HUES64 (cell line): ENCODE measurements at regions not wholly inside any gene's neighbourhood (a gene's known extent, or its start where the extent isn't known, plus 50 kb on each side); places are given as distances from the start of the nearest gene placed in this dataset.

ENCODE experiments used
- H3K27ac ChIP-seq: 2 replicates; pipeline ENCODE4 v1.7.0; 2013; ENCODE audit warnings: low read depth, low read length, inconsistent platforms
- H3K27me3 ChIP-seq: 2 replicates; pipeline ENCODE4 v1.6.1; 2013; ENCODE audit warnings: mild to moderate bottlenecking, low read length; ENCODE audit not compliant: insufficient read depth
- H3K36me3 ChIP-seq: 2 replicates; pipeline ENCODE4 v1.6.1; 2013; ENCODE audit warnings: mild to moderate bottlenecking, low read length; ENCODE audit not compliant: insufficient read depth
- H3K4me1 ChIP-seq: 2 replicates; pipeline ENCODE4 v1.6.1; 2013; ENCODE audit warnings: mild to moderate bottlenecking, low read length, moderate library complexity; ENCODE audit not compliant: insufficient read depth
- H3K4me3 ChIP-seq: 2 replicates; pipeline ENCODE4 v1.5.1; 2013; ENCODE audit warnings: mild to moderate bottlenecking, low read length, moderate library complexity
- H3K9ac ChIP-seq: 2 replicates; pipeline ENCODE4 v1.6.1; 2013; ENCODE audit warnings: mild to moderate bottlenecking, low read depth, low read length
- H3K9me3 ChIP-seq: 2 replicates; pipeline ENCODE4 v1.6.1; 2013; ENCODE audit warnings: low read depth, low read length; ENCODE audit not compliant: insufficient read depth
- WGBS: fragments of 150-250, 120-280 bp; methylation state at CpG from one replicate; pipeline ENCODE4 v1.1.7; 2013; ENCODE audit warnings: missing lambda C conversion rate; 5-methylcytosine and 5-hydroxymethylcytosine counted together

GRCh38 chr5:125154301-125155110 is 408.1 kb upstream of the ZNF608 start:
- H3K4me1 ChIP-seq: peaks cover 33% of the 10 kb centered on the region
- H3K4me3 ChIP-seq: no peak overlapping the region
- no peaks in the 10 kb centered on the region for H3K9me3 ChIP-seq
- H3K27me3 ChIP-seq: no peaks in the 10 kb centered on the region
- H3K27ac ChIP-seq: no peak overlapping the region
- 94% methylated on average over 1 of the region's 1 CpG for WGBS
- H3K9ac ChIP-seq: no peak overlapping the region
- no peaks in the 10 kb centered on the region for H3K36me3 ChIP-seq

GRCh38 chr5:125160787-125161502 is 414.5 kb upstream of the ZNF608 start:
- peaks cover 9% of the 10 kb centered on the region; the same call in 1 of the 2 replicates for H3K9me3 ChIP-seq
- no peak overlapping the region for H3K4me3 ChIP-seq
- H3K27me3 ChIP-seq: no peaks in the 10 kb centered on the region
- peaks cover 26% of the 10 kb centered on the region for H3K4me1 ChIP-seq
- peak overlapping the region; percentile 33; the same call in 1 of the 2 replicates for H3K27ac ChIP-seq
- H3K36me3 ChIP-seq: no peaks in the 10 kb centered on the region
- no peak overlapping the region for H3K9ac ChIP-seq
- WGBS: 44% methylated on average over 10 of the region's 10 CpGs

- 96% methylated on average over 1 of the region's 1 CpG for WGBS
- Histone ChIP-seq H3K36me3 (no peaks in the 10 kb centered on the region), H3K4me1 (peaks cover 13% of the 10 kb centered on the region), H3K4me3 (no peak overlapping the region), H3K9me3 (peaks cover 18% of the 10 kb centered on the region), H3K27ac (no peak overlapping the region), H3K27me3 (no peaks in the 10 kb centered on the region), H3K9ac (no peak overlapping the region)
Observed at GRCh38 chr5:125162714-125163113, 416.3 kb upstream of the ZNF608 start.

- Histone ChIP-seq H3K4me1 (peaks cover 7% of the 10 kb centered on the region), H3K36me3 (no peaks in the 10 kb centered on the region), H3K9me3 (peaks cover 11% of the 10 kb centered on the region), H3K27ac (no peak overlapping the region), H3K27me3 (no peaks in the 10 kb centered on the region), H3K9ac (no peak overlapping the region), H3K4me3 (no peak overlapping the region)
- 83% methylated on average over 1 of the region's 1 CpG for WGBS
Observed at GRCh38 chr5:125169396-125169795, 423.0 kb upstream of the ZNF608 start.

DNA sequence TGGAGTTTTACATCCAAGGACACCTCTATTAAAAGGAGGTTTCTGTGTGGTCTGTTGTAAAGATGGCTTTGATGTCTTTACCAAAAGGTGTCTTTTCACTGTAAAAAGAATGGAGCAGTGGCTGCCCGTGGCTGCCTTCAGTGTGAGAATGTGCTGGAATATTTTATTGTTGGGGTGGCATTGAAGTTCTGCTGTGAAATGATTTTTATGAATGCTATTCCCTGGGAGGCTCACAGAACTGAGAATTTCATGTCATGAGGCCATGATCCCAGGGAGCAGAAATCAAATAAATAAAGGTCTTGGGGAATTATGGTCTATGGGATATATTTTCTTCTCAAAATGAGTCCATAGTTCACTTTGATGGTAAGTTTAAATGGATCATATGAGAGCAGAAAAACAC is 425.2 kb upstream of the ZNF608 start:
- Histone ChIP-seq H3K9me3 (peaks cover 11% of the 10 kb centered on the region), H3K4me3 (no peak overlapping the region), H3K36me3 (no peaks in the 10 kb centered on the region), H3K9ac (no peak overlapping the region), H3K27ac (no peak overlapping the region), H3K27me3 (no peaks in the 10 kb centered on the region), H3K4me1 (peaks cover 7% of the 10 kb centered on the region)
- 87% methylated on average over 1 of the region's 1 CpG for WGBS

- Histone ChIP-seq H3K9ac (no peak overlapping the region), H3K9me3 (no peaks in the 10 kb centered on the region), H3K36me3 (no peaks in the 10 kb centered on the region), H3K4me3 (no peak overlapping the region), H3K4me1 (peaks cover 11% of the 10 kb centered on the region), H3K27me3 (no peaks in the 10 kb centered on the region), H3K27ac (no peak overlapping the region)
- 94% methylated on average over 3 of the region's 4 CpGs for WGBS
Observed at GRCh38 chr5:125175348-125176004, 429.0 kb upstream of the ZNF608 start.

DNA sequence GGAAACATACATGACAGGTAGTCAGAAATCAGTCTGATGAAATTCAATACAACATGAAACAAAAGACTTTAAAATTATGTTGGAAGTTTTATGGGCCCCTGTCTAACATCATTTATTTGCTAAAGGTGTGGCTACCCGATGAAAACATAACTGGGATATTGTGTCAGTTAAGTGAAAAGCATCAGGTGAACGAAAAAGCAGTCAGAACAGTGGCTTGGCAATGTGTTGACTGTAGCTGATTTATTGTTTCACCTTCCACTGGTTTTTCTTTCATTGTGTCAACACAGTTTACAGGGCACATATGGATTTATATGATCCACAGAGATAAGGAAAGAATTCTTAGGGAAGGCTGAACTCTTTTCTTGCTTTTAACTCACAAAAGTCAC is 429.6 kb upstream of the ZNF608 start:
- no peak overlapping the region for H3K9ac ChIP-seq
- H3K27ac ChIP-seq: no peak overlapping the region
- peaks cover 16% of the 10 kb centered on the region for H3K4me1 ChIP-seq
- no peak overlapping the region for H3K4me3 ChIP-seq
- no peaks in the 10 kb centered on the region for H3K36me3 ChIP-seq
- WGBS: 95% methylated on average over 2 of the region's 2 CpGs
- H3K9me3 ChIP-seq: no peaks in the 10 kb centered on the region
- H3K27me3 ChIP-seq: no peaks in the 10 kb centered on the region

DNA sequence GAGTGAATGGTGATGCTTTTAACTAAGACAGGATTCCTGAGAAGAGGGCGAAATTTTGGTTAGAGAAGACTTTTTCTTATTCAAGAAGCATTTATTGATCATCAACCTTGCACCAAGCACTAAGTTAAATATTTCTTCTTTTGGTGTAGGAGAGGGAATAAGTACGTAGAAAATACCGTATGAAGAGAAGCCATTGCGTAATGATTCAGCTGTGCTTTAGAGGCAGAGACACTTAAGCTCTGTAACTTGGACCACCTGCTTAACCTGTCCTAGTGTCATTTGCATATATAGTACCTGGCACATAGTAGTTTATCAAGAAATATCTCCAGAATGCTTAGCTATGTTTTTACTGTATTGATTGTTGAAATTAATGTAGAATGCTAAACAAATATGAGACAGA is 430.9 kb upstream of the ZNF608 start:
- Histone ChIP-seq H3K4me3 (no peak overlapping the region), H3K9ac (no peak overlapping the region), H3K9me3 (no peaks in the 10 kb centered on the region), H3K4me1 (peaks cover 18% of the 10 kb centered on the region), H3K36me3 (no peaks in the 10 kb centered on the region), H3K27ac (no peak overlapping the region), H3K27me3 (no peaks in the 10 kb centered on the region)
- WGBS: 96% methylated on average over 4 of the region's 4 CpGs

GRCh38 chr5:125179612-125180011 is 433.2 kb upstream of the ZNF608 start:
- H3K27me3 ChIP-seq: no peaks in the 10 kb centered on the region
- H3K36me3 ChIP-seq: no peaks in the 10 kb centered on the region
- no peak overlapping the region for H3K9ac ChIP-seq
- H3K4me1 ChIP-seq: peaks cover 11% of the 10 kb centered on the region
- no peak overlapping the region for H3K4me3 ChIP-seq
- H3K27ac ChIP-seq: no peak overlapping the region
- no peaks in the 10 kb centered on the region for H3K9me3 ChIP-seq

DNA sequence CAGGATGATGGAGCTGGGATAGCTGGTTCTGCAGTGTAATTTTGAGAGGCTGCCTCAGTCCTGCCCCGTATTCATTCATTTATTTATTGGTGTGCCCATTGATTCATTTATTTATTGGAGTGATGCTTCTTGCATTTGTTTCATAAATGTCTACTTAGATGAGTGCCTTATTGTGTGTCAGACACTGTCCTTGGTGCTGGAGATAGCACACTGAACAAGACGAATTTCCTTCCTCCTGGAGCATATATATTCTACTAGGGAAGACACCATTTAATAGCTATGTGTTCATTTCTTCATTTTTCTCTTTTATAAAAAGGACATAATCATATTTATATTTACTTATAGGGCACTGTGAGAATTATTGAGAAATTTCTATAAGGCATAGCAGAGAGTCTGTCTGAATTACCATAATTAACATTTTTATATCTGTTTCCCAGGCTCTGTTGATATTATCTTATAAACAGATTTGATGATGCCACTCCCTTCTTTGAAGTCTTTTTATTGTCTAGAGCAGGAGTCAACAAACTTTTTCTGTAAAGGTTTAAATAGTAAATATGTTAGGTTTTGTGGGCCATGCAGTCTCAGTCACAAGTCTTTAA is 433.9 kb upstream of the ZNF608 start:
- H3K36me3 ChIP-seq: no peaks in the 10 kb centered on the region
- 91% methylated on average over 1 of the region's 2 CpGs for WGBS
- no peak overlapping the region for H3K4me3 ChIP-seq
- H3K27me3 ChIP-seq: no peaks in the 10 kb centered on the region
- H3K9ac ChIP-seq: no peak overlapping the region
- H3K4me1 ChIP-seq: peaks cover 11% of the 10 kb centered on the region
- no peak overlapping the region for H3K27ac ChIP-seq
- H3K9me3 ChIP-seq: no peaks in the 10 kb centered on the region

- WGBS: 88% methylated on average over 1 of the region's 1 CpG
- no peaks in the 10 kb centered on the region for H3K27me3 ChIP-seq
- H3K4me1 ChIP-seq: peaks cover 11% of the 10 kb centered on the region
- no peaks in the 10 kb centered on the region for H3K9me3 ChIP-seq
- no peak overlapping the region for H3K27ac ChIP-seq
- H3K4me3 ChIP-seq: no peak overlapping the region
- H3K9ac ChIP-seq: no peak overlapping the region
- no peaks in the 10 kb centered on the region for H3K36me3 ChIP-seq
Observed at GRCh38 chr5:125181159-125181558, 434.7 kb upstream of the ZNF608 start.
